Lung (tissue), 11 donors: ENCODE measurements at regions not wholly inside any gene's neighbourhood (a gene's known extent, or its start where the extent isn't known, plus 50 kb on each side); places are given as distances from the start of the nearest gene placed in this dataset.

ENCODE experiments used
- ATAC-seq: fragments of 200-7000 bp; cut with Tn5 transposase; one replicate; pipeline ENCODE4 v1.9.1; 2020; ENCODE audit warnings: moderate number of reproducible peaks; ENCODE audit not compliant: insufficient read depth, low FRiP score
- DNase-seq, 3 donors: peaks; one replicate each; pipeline ENCODE4 v3.0.0-alpha.2; 2013 to 2017
- H3K27ac ChIP-seq, 2 donors: one replicate each; pipeline ENCODE4 v1.5.1; 2013; ENCODE audit warnings: mild to moderate bottlenecking in 2 of 2, moderate library complexity in 2 of 2, control low read depth in 1 of 2, inconsistent platforms in 1 of 2, low read depth in 1 of 2, low read length in 1 of 2
- H3K27me3 ChIP-seq, 3 donors: one replicate each; pipeline ENCODE4 v1.5.1; 2013; ENCODE audit warnings: low read length in 2 of 3; ENCODE audit not compliant: control insufficient read depth in 3 of 3, insufficient read depth in 3 of 3
- H3K36me3 ChIP-seq, 4 donors: one replicate each; pipeline ENCODE4 v1.5.1; 2013; ENCODE audit warnings: low read length in 4 of 4, mild to moderate bottlenecking in 1 of 4, moderate library complexity in 1 of 4; ENCODE audit not compliant: control insufficient read depth in 4 of 4, insufficient read depth in 4 of 4
- H3K4me1 ChIP-seq, 5 donors: one replicate each; pipeline ENCODE4 v1.5.1; 2013; ENCODE audit warnings: low read length in 5 of 5, mild to moderate bottlenecking in 2 of 5, moderate library complexity in 1 of 5; ENCODE audit not compliant: control insufficient read depth in 5 of 5, insufficient read depth in 5 of 5
- H3K4me3 ChIP-seq: one replicate; pipeline ENCODE4 v1.5.1; 2013; ENCODE audit warnings: mild to moderate bottlenecking, control low read depth, moderate library complexity
- H3K9ac ChIP-seq, 2 donors: one replicate each; pipeline ENCODE4 v1.5.1; 2013; ENCODE audit warnings: low read length in 2 of 2, control low read depth in 1 of 2; ENCODE audit not compliant: insufficient read depth in 1 of 2
- H3K9me3 ChIP-seq, 4 donors: one replicate each; pipeline ENCODE4 v1.5.1; 2013; ENCODE audit warnings: low read length in 3 of 4, mild to moderate bottlenecking in 1 of 4, moderate library complexity in 1 of 4; ENCODE audit not compliant: control insufficient read depth in 4 of 4, insufficient read depth in 3 of 4
- WGBS, 2 donors: extraction: QIAGEN DNeasy Blood & Tissue Kit; methylation state at CpG; one replicate each; pipeline ENCODE4 v1.1.7; 2013; 5-methylcytosine and 5-hydroxymethylcytosine counted together
- TF ChIP-seq, protein P1 (sequence below): IDR thresholded peaks from 2 replicates; pipeline ENCODE4 v1.5.1; 2012; ENCODE audit warnings: mild to moderate bottlenecking; ENCODE audit errors: control extremely low read depth, extremely low read depth
- donor health status: control.
- donor health status: control.
- donor health status: Bipolar disorder and iron deficiency.
- donor health status: healthy.
- donor health status: DM: yes; HTN: yes; CAD: no.

DNA sequence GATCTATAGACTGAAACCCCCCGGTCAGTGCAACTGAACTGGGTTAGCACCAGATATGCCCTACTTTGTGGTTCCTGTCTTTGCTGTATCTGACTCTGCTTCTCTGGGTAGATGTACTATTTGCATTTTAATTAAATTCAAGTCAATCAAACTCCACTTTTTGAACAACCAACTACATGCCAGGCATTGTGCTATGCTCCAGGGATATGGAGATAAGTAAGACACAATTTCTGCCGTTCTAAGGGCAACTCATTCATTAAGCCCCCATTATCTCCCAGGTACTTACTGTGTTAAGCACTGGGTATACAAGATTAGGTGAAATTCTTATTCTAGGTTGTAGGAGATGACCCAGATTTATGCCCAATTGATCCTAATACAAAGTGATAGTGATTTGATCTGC lies 62.7 kb upstream of the JDP2 start:
- H3K9ac ChIP-seq, result no peak overlapping the region

DNA sequence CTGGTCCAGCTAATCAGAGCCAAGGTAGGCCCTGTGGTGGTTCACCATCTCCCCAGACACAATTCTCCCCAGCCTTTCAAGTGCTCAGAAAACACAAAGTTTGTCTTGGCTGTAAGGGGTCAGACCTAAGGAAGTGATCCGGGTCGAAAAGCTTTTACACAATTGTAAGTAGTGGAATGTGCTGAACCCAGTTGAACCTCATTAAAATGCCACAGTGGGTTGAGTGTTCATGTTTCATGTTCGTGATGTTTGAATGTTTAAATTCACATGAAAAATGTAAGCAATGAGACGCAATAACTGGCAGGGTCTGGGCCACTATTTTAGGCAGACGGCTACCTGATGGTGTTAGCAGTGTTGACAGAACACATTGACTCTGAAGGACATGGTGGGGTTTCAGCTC lies 60.9 kb upstream of the JDP2 start:
- WGBS, 2 donors, result 52 to 81% methylated on average over 5 of the region's 5 CpGs
- ATAC-seq, result no peak
- H3K27me3 ChIP-seq, result no peaks in the 10 kb centered on the region
- H3K36me3 ChIP-seq, result no peaks in the 10 kb centered on the region
- DNase-seq, result peak in 1 of 3 donors; percentile 6
- H3K9ac ChIP-seq, result no peak overlapping the region
- no peak overlapping the region for H3K4me3 ChIP-seq
- H3K27ac ChIP-seq, result no peak overlapping the region
- no peaks in the 10 kb centered on the region for H3K9me3 ChIP-seq
- TF ChIP-seq, protein P1, sequence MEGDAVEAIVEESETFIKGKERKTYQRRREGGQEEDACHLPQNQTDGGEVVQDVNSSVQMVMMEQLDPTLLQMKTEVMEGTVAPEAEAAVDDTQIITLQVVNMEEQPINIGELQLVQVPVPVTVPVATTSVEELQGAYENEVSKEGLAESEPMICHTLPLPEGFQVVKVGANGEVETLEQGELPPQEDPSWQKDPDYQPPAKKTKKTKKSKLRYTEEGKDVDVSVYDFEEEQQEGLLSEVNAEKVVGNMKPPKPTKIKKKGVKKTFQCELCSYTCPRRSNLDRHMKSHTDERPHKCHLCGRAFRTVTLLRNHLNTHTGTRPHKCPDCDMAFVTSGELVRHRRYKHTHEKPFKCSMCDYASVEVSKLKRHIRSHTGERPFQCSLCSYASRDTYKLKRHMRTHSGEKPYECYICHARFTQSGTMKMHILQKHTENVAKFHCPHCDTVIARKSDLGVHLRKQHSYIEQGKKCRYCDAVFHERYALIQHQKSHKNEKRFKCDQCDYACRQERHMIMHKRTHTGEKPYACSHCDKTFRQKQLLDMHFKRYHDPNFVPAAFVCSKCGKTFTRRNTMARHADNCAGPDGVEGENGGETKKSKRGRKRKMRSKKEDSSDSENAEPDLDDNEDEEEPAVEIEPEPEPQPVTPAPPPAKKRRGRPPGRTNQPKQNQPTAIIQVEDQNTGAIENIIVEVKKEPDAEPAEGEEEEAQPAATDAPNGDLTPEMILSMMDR, result no peak
- peaks cover 0 to 5% (median 2%) of the 10 kb centered on the region in 5 donors for H3K4me1 ChIP-seq

More for the DNA sequence above, 62.7 kb upstream of the JDP2 start:
- ATAC-seq (no peak), DNase-seq (no peak)
- no peaks in the 10 kb centered on the region for H3K27me3 ChIP-seq
- no peaks in the 10 kb centered on the region for H3K9me3 ChIP-seq
- 76 to 92% methylated on average over 2 of the region's 2 CpGs for WGBS, 2 donors
- H3K27ac ChIP-seq, result no peak overlapping the region
- peaks cover 0 to 11% (median 3%) of the 10 kb centered on the region in 5 donors for H3K4me1 ChIP-seq
- no peaks in the 10 kb centered on the region for H3K36me3 ChIP-seq
- TF ChIP-seq, protein P1, result no peak
- H3K4me3 ChIP-seq, result no peak overlapping the region

DNA sequence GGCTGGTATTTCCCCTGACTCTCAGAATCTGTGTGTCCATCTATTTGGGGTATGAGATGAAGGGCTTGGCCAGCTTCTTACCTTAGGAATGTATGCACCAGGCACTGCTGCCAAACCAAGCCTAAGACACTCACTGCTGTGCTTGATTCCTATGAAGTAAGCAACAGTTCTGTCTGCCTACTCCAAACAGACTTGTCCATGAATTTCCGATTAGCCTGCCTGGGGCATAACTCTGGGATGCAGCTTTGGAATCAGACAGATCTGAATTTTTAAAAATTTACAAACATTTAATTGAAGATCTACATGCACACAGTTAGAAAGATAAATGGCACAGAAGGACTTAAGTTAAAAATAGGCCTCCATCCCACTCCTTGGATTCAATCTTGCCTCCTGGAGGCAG lies 59.5 kb upstream of the JDP2 start:
- no peaks in the 10 kb centered on the region for H3K27me3 ChIP-seq
- no peak overlapping the region for H3K9ac ChIP-seq
- no peak overlapping the region for H3K4me3 ChIP-seq
- no peaks in the 10 kb centered on the region for H3K36me3 ChIP-seq
- TF ChIP-seq, protein P1, result no peak
- ATAC-seq (no peak), DNase-seq (no peak)
- peaks cover 0 to 2% (median 0%) of the 10 kb centered on the region in 5 donors for H3K4me1 ChIP-seq
- H3K27ac ChIP-seq, result no peak overlapping the region
- H3K9me3 ChIP-seq, result no peaks in the 10 kb centered on the region
- WGBS, 2 donors, result 94% methylated on average over 1 of the region's 1 CpG

DNA sequence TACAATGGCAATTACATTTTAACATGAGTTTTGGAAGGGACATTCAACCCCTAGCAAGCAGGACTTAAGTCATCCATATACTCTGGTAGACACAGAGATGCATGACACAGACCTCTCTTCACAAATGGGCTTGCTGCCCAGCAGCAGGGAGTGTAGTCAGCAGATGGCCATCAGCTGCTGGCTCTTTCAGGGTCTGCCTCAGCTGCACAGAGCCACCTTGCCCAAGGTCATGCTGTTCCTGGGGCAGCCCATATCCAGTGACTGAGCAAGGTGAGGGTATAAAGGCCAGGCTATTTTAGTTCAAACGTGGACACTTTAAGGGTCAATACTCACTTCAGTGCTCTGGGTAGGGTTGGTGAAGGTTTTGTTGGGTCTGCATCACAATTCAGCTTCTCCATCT lies 58.3 kb upstream of the JDP2 start:
- Histone ChIP-seq H3K27ac (no peak overlapping the region), H3K27me3 (no peaks in the 10 kb centered on the region), H3K4me1 (peaks cover 0 to 2% (median 0%) of the 10 kb centered on the region in 5 donors), H3K9me3 (no peaks in the 10 kb centered on the region), H3K9ac (no peak overlapping the region), H3K4me3 (no peak overlapping the region), H3K36me3 (no peaks in the 10 kb centered on the region)
- 85 to 88% methylated on average over 1 of the region's 1 CpG for WGBS, 2 donors
- ATAC-seq (no peak), DNase-seq (peak in 1 of 3 donors; percentile 10)
- TF ChIP-seq, protein P1, result no peak
